Transverse colon (tissue), 4 donors: ENCODE measurements at regions not wholly inside any gene's neighbourhood (a gene's known extent, or its start where the extent isn't known, plus 50 kb on each side); places are given as distances from the start of the nearest gene placed in this dataset.

ENCODE experiments used
- DNase-seq: peaks from one replicate; pipeline ENCODE4 v3.0.0-alpha.2; 2019
- H3K27ac ChIP-seq, 4 donors: fragments of 200-600 bp; sonication (generic); 2 replicates each; pipeline ENCODE4 v1.5.1; 2016 to 2018; ENCODE audit warnings: inconsistent platforms in 4 of 4
- H3K27me3 ChIP-seq: fragments of 200-600 bp; sonication (generic); 2 replicates; pipeline ENCODE4 v1.5.1; 2017; ENCODE audit warnings: inconsistent platforms
- H3K36me3 ChIP-seq, 4 donors: fragments of 200-600 bp; sonication (generic); 2 replicates each; pipeline ENCODE4 v1.5.1; 2017 to 2019; ENCODE audit warnings: inconsistent platforms in 4 of 4
- H3K4me1 ChIP-seq, 4 donors: fragments of 200-600 bp; sonication (generic); 2 replicates each; pipeline ENCODE4 v1.5.1; 2017 to 2020; ENCODE audit warnings: inconsistent platforms in 4 of 4
- H3K4me3 ChIP-seq, 4 donors: fragments of 200-600 bp; sonication (generic); 1 replicate in 1 of 4; 2 replicates in 3 of 4; pipeline versions ENCODE4 v1.5.1 to v1.6.1; 2017 to 2019; ENCODE audit warnings: inconsistent platforms in 4 of 4
- H3K9me3 ChIP-seq, 2 donors: fragments of 200-600 bp; sonication (generic); 2 replicates each; pipeline ENCODE4 v1.5.1; 2017 to 2019; ENCODE audit warnings: inconsistent platforms in 2 of 2
- CTCF ChIP-seq, 5 experiments: fragments of 200-600 bp in 3 of 5; fragments of 450-650 bp in 2 of 5; sonication (generic) in 3 of 5; IDR thresholded peaks; 1 replicate in 2 of 5; 2 replicates in 3 of 5; pipeline ENCODE4 v1.5.1; 2016 to 2017; ENCODE audit warnings: antibody characterized with exemption in 5 of 5, inconsistent platforms in 3 of 5, mild to moderate bottlenecking in 2 of 5, moderate library complexity in 1 of 5
- EP300 ChIP-seq: sonication (generic); formaldehyde crosslinking; IDR thresholded peaks from one replicate; pipeline ENCODE4 v1.6.1; 2017; ENCODE audit warnings: antibody characterized with exemption, low read depth
- POLR2A ChIP-seq: fragments of 450-650 bp; IDR thresholded peaks from one replicate; pipeline ENCODE4 v1.6.1; 2016; ENCODE audit warnings: antibody characterized with exemption, mild to moderate bottlenecking, moderate library complexity
- POLR2AphosphoS5 ChIP-seq, 3 donors: sonication (generic); formaldehyde crosslinking; IDR thresholded peaks; one replicate each; pipeline ENCODE4 v1.6.1; 2016; ENCODE audit warnings: antibody characterized with exemption in 3 of 3
- WGBS, 2 donors: methylation state at CpG; one replicate each; pipeline ENCODE4 v1.1.5; 2018; ENCODE audit warnings: low coverage in 1 of 2; 5-methylcytosine and 5-hydroxymethylcytosine counted together
- in situ Hi-C, 4 donors: fragments of 200-750 bp; cut with MboI; loops; one replicate each; pipeline versions ENCODE4 v1.15.0 to v1.15.1; 2017; ENCODE audit warnings: low sequenced_read_pairs in 3 of 4, low pct_ligation_motif_present in 1 of 4, low pct_unique_long_range_greater_than_20kb in 1 of 4
- intact Hi-C: fragments of 100-400 bp; cut with DNase I; formaldehyde crosslinking; loops from one replicate; pipeline ENCODE4 v1.15.1; 2023; ENCODE audit warnings: low total_unique reads

DNA sequence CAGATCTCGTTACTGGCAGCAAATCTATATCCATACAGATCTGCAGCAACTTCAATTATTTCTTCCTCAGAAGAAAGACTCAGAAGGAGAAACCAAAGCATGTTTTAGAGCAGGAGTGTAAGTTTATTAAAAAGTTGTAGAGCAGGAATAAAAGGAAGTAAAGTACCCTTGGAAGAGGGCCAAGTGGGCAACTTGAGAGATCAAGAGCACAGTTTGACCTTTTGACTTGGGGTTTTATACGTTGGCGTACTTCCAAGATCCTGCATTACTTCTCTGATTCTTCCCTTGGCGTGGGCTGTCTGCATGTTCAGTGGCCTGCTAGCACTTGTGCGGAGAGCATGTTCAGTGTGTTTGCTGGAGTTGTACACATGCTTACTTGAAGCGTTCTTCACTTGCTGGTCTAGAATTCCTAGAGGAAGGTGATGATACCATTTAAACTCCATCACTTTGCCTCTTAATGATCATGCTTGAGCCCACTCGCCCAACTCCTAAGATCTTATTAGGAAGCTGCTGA lies 1114.7 kb upstream of the PABPC4L start:
- DNase-seq, result no peak
- Histone ChIP-seq H3K9me3 (peaks cover 0 to under 1% of the 10 kb centered on the region in 2 donors), H3K36me3 (no peaks in the 10 kb centered on the region), H3K4me1 (no peaks in the 10 kb centered on the region), H3K4me3 (no peak overlapping the region), H3K27me3 (no peaks in the 10 kb centered on the region), H3K27ac (no peak overlapping the region)
- intact Hi-C loops, result no loop called here
- in situ Hi-C loops, result no loop called here
- TF ChIP-seq POLR2AphosphoS5 (IDR thresholded peaks at IDR 0.05) (no peak), POLR2A (no peak), EP300 (no peak), CTCF (IDR thresholded peaks at IDR 0.05) (no peak)
- WGBS, 2 donors, result 77 to 79% methylated on average over 3 to 7 of the region's 7 CpGs

DNA sequence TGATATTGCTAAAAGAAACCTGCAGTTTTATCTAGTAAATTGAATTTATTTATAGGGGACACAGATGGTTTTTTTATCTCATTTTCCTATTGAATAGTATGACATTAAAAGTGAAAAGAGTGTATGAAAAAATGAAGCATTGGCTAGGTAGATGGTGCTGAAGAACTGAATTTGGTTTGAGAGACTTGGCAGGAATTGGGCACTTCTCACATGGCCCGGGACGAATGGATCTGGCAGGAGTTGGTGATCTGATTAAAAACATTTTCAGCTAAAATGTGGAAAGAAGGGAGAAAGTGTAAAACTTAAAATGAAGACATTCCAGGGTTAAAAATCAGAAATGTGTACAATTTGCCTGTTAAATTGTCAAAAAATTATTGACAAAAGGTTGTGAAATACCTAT lies 1088.5 kb upstream of the PABPC4L start:
- Histone ChIP-seq H3K4me1 (no peaks in the 10 kb centered on the region), H3K36me3 (no peaks in the 10 kb centered on the region), H3K9me3 (no peaks in the 10 kb centered on the region), H3K4me3 (no peak overlapping the region), H3K27me3 (no peaks in the 10 kb centered on the region), H3K27ac (no peak overlapping the region)
- no peak for DNase-seq
- intact Hi-C loops (no loop called here), in situ Hi-C loops (no loop called here)
- WGBS, 2 donors, result 79 to 86% methylated on average over 2 of the region's 2 CpGs
- TF ChIP-seq POLR2AphosphoS5 (IDR thresholded peaks at IDR 0.05), result no peak

GRCh38 chr4:135283934-135284333 lies 1082.3 kb upstream of the PABPC4L start:
- Histone ChIP-seq H3K27me3 (no peaks in the 10 kb centered on the region), H3K9me3 (no peaks in the 10 kb centered on the region), H3K4me1 (no peaks in the 10 kb centered on the region), H3K36me3 (no peaks in the 10 kb centered on the region), H3K4me3 (no peak overlapping the region), H3K27ac (no peak overlapping the region)
- no peak for DNase-seq
- intact Hi-C loops (no loop called here), in situ Hi-C loops (no loop called here)
- TF ChIP-seq POLR2A (no peak), EP300 (no peak)

DNA sequence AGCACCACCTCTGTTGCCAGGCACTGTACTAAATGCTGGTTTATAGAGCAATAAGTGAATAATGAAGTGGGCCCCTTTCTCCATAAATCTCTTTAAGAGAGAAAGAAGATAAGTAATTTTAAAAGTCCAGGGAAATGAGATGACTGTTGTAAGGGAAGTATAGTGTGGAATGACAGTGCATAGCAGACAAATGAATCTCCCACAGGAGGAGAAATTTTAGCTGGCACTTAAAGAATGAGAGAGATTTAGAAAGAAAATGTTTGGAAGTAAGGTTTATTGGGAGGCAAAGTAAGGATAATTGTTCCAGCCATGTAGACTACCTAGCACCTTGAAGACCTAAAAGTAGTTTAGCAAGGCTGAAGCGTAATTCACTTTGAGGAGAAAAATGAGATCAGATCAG lies 1081.1 kb upstream of the PABPC4L start:
- Histone ChIP-seq H3K4me3 (no peak overlapping the region), H3K4me1 (no peaks in the 10 kb centered on the region), H3K9me3 (no peaks in the 10 kb centered on the region), H3K36me3 (no peaks in the 10 kb centered on the region), H3K27me3 (no peaks in the 10 kb centered on the region), H3K27ac (no peak overlapping the region)
- no peak for DNase-seq
- intact Hi-C loops, result no loop called here
- 86 to 91% methylated on average over 1 of the region's 1 CpG for whole genome bisulfite sequencing, 2 donors
- TF ChIP-seq EP300 (no peak), CTCF (IDR thresholded peaks at IDR 0.05) (no peak), POLR2AphosphoS5 (IDR thresholded peaks at IDR 0.05) (no peak), POLR2A (no peak)
- in situ Hi-C loops, result no loop called here

GRCh38 chr4:135281230-135281629 lies 1079.6 kb upstream of the PABPC4L start:
- Histone ChIP-seq H3K4me1 (no peaks in the 10 kb centered on the region), H3K9me3 (no peaks in the 10 kb centered on the region), H3K4me3 (no peak overlapping the region), H3K27ac (no peak overlapping the region), H3K27me3 (no peaks in the 10 kb centered on the region), H3K36me3 (no peaks in the 10 kb centered on the region)
- in situ Hi-C loops, result no loop called here
- intact Hi-C loops, result no loop called here
- DNase-seq, result no peak
- TF ChIP-seq POLR2AphosphoS5 (IDR thresholded peaks at IDR 0.05) (no peak), POLR2A (no peak), EP300 (no peak), CTCF (IDR thresholded peaks at IDR 0.05) (no peak)
- 69 to 87% methylated on average over 2 to 3 of the region's 3 CpGs for WGBS, 2 donors
